GM12878 (cell line): ENCODE measurements at regions not wholly inside any gene's neighbourhood (a gene's known extent, or its start where the extent isn't known, plus 50 kb on each side); places are given as distances from the start of the nearest gene placed in this dataset.

Experiments used
- DPF2 ChIP-seq: fragments of 450-650 bp; IDR thresholded peaks from 2 replicates; pipeline ENCODE4 v1.6.1; 2017; ENCODE audit warnings: mild to moderate bottlenecking
- EP300 ChIP-seq, 2 experiments: fragments of 150-350 bp in 1 of 2; IDR thresholded peaks; 2 replicates each; pipeline ENCODE4 v1.6.1; 2011 to 2012; ENCODE audit warnings: low read depth in 2 of 2, low read length in 2 of 2, borderline replicate concordance in 1 of 2, improper control_type of control experiment in 1 of 2, inconsistent platforms in 1 of 2; ENCODE audit not compliant: control insufficient read depth in 1 of 2
- HDAC2 ChIP-seq: fragments of 200-600 bp; sonication (generic); IDR thresholded peaks from 2 replicates; pipeline ENCODE4 v1.6.1; 2017
- NFIC ChIP-seq: IDR thresholded peaks from 2 replicates; pipeline ENCODE4 v1.6.1; 2012; ENCODE audit warnings: low read depth, mild to moderate bottlenecking, inconsistent platforms, low read length, moderate library complexity
- WRNIP1 ChIP-seq: IDR thresholded peaks from 2 replicates; pipeline ENCODE4 v1.6.1; 2011; ENCODE audit warnings: low read depth, low read length, improper control_type of control experiment, borderline replicate concordance
- ZBTB33 ChIP-seq: fragments of 450-650 bp; IDR thresholded peaks from 2 replicates; pipeline ENCODE4 v1.6.1; 2017; ENCODE audit warnings: mild to moderate bottlenecking
- ZNF217 ChIP-seq: fragments of 450-650 bp; IDR thresholded peaks from 2 replicates; pipeline ENCODE4 v1.6.1; 2017; ENCODE audit warnings: antibody characterized with exemption, mild to moderate bottlenecking
- ZNF592 ChIP-seq: fragments of 450-650 bp; IDR thresholded peaks from 2 replicates; pipeline ENCODE4 v1.6.1; 2017; ENCODE audit warnings: mild to moderate bottlenecking, moderate library complexity
- ZNF622 ChIP-seq: fragments of 450-650 bp; IDR thresholded peaks from 2 replicates; pipeline ENCODE4 v1.6.1; 2017; ENCODE audit warnings: mild to moderate bottlenecking, inconsistent platforms
- TF ChIP-seq, protein P1 (sequence below): fragments of 450-650 bp; IDR thresholded peaks from 2 replicates; pipeline ENCODE4 v1.6.1; 2017; ENCODE audit warnings: mild to moderate bottlenecking, moderate library complexity

- TF ChIP-seq, protein P1, sequence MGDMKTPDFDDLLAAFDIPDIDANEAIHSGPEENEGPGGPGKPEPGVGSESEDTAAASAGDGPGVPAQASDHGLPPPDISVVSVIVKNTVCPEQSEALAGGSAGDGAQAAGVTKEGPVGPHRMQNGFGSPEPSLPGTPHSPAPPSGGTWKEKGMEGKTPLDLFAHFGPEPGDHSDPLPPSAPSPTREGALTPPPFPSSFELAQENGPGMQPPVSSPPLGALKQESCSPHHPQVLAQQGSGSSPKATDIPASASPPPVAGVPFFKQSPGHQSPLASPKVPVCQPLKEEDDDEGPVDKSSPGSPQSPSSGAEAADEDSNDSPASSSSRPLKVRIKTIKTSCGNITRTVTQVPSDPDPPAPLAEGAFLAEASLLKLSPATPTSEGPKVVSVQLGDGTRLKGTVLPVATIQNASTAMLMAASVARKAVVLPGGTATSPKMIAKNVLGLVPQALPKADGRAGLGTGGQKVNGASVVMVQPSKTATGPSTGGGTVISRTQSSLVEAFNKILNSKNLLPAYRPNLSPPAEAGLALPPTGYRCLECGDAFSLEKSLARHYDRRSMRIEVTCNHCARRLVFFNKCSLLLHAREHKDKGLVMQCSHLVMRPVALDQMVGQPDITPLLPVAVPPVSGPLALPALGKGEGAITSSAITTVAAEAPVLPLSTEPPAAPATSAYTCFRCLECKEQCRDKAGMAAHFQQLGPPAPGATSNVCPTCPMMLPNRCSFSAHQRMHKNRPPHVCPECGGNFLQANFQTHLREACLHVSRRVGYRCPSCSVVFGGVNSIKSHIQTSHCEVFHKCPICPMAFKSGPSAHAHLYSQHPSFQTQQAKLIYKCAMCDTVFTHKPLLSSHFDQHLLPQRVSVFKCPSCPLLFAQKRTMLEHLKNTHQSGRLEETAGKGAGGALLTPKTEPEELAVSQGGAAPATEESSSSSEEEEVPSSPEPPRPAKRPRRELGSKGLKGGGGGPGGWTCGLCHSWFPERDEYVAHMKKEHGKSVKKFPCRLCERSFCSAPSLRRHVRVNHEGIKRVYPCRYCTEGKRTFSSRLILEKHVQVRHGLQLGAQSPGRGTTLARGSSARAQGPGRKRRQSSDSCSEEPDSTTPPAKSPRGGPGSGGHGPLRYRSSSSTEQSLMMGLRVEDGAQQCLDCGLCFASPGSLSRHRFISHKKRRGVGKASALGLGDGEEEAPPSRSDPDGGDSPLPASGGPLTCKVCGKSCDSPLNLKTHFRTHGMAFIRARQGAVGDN: no peak
- TF ChIP-seq ZBTB33 (no peak), HDAC2 (no peak), ZNF217 (no peak), NFIC (no peak), ZNF592 (no peak), WRNIP1 (no peak), EP300 (IDR thresholded peaks at IDR 0.05; ENCODE audit: borderline replicate concordance in 1 of 2, control insufficient read depth in 1 of 2, low read depth in 2 of 2, low read length in 2 of 2) (no peak), ZNF622 (no peak), DPF2 (no peak)
Observed at GRCh38 chr16:54783980-54784379, 146.7 kb upstream of the IRX5 start (continued).
